Mucosa of rectum (tissue), 2 donors: ENCODE measurements at regions not wholly inside any gene's neighbourhood (a gene's known extent, or its start where the extent isn't known, plus 50 kb on each side); places are given as distances from the start of the nearest gene placed in this dataset.
"Not testable (repeated sequence)": the region's sequence is repeated elsewhere in the genome, so short reads cannot be mapped to it uniquely, and the experiment has no call there.

ENCODE experiments used
- H3K27ac ChIP-seq, 2 donors: one replicate each; pipeline ENCODE4 v1.7.0; 2013; ENCODE audit warnings: inconsistent platforms in 2 of 2, low read depth in 2 of 2, low read length in 2 of 2
- H3K27me3 ChIP-seq, 2 donors: one replicate each; pipeline ENCODE4 v1.7.0; 2013; ENCODE audit warnings: low read length in 2 of 2; ENCODE audit not compliant: control insufficient read depth in 2 of 2, insufficient read depth in 2 of 2
- H3K36me3 ChIP-seq, 2 donors: one replicate each; pipeline ENCODE4 v1.7.0; 2013; ENCODE audit warnings: low read length in 2 of 2; ENCODE audit not compliant: control insufficient read depth in 2 of 2, insufficient read depth in 2 of 2
- H3K4me1 ChIP-seq, 2 donors: one replicate each; pipeline ENCODE4 v1.7.0; 2013; ENCODE audit warnings: low read length in 2 of 2, mild to moderate bottlenecking in 1 of 2; ENCODE audit not compliant: control insufficient read depth in 2 of 2, insufficient read depth in 2 of 2
- H3K4me3 ChIP-seq, 2 donors: one replicate each; pipeline ENCODE4 v1.7.0; 2013; ENCODE audit warnings: low read length in 2 of 2
- H3K9ac ChIP-seq, 2 donors: one replicate each; pipeline ENCODE4 v1.7.0; 2013; ENCODE audit warnings: low read length in 2 of 2, low read depth in 1 of 2, mild to moderate bottlenecking in 1 of 2
- H3K9me3 ChIP-seq, 2 donors: one replicate each; pipeline ENCODE4 v1.7.0; 2013; ENCODE audit warnings: low read length in 2 of 2; ENCODE audit not compliant: control insufficient read depth in 2 of 2
- donor health status: healthy.
- donor health status: Normal muscosa, but diverticular disease.

- no peaks in the 10 kb centered on the region for H3K4me1 ChIP-seq
Measured at GRCh38 chr1:66452982-66453381, 81.0 kb upstream of the SGIP1 start.

DNA sequence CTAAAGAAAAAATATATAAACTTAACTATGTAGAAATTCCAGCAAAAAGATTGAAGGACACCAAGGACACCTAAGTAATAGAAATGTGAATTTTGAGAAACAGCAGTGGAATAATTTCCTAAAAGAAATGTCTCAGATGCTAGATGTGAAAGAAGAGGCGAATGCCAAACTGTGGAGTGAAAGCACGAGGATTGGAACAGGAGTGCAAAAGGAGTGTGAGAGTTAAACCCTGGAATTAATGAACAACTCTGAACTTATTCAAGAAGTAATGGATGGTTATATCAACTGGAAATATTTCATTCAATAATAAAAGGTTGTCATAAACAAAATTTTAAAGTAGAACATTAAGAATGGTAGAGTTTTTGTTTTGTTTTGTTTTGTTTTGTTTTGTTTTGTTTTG lies 78.5 kb upstream of the SGIP1 start:
- Histone ChIP-seq H3K36me3 (no peaks in the 10 kb centered on the region), H3K9ac (no peak overlapping the region), H3K4me3 (no peak overlapping the region), H3K9me3 (peaks cover 0 to 2% of the 10 kb centered on the region in 2 donors), H3K4me1 (no peaks in the 10 kb centered on the region), H3K27me3 (no peaks in the 10 kb centered on the region), H3K27ac (no peak overlapping the region)

More at GRCh38 chr1:66452982-66453381, 81.0 kb upstream of the SGIP1 start:
- no peak overlapping the region for H3K4me3 ChIP-seq
- H3K27ac ChIP-seq = no peak overlapping the region
- H3K9ac ChIP-seq = no peak overlapping the region
- H3K9me3 ChIP-seq = no peaks in the 10 kb centered on the region
- no peaks in the 10 kb centered on the region for H3K27me3 ChIP-seq
- H3K36me3 ChIP-seq = no peaks in the 10 kb centered on the region

DNA sequence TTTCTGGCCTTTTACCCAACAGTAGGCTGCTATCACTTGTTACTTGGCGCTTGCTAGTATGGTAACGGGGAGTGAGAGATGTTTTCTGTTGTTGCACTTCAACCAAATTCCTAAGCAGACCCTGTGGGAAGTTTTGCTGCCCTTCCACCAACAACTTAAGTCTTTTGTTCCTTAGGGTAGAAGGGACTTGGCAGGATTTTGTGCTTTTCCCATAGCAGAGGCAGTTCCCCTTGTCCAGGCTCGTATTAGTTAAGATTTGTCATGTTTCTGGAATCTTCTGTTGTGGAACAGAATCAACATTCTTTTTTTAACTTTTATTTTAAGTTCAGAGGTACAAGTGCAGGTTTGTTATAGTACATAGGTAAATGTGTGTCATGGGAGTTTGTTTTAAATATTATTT lies 73.2 kb upstream of the SGIP1 start:
- no peak overlapping the region for H3K9ac ChIP-seq
- peaks cover 0 to 4% of the 10 kb centered on the region in 2 donors for H3K9me3 ChIP-seq
- H3K4me1 ChIP-seq = no peaks in the 10 kb centered on the region
- H3K36me3 ChIP-seq = no peaks in the 10 kb centered on the region
- no peak overlapping the region for H3K27ac ChIP-seq
- no peaks in the 10 kb centered on the region for H3K27me3 ChIP-seq
- H3K4me3 ChIP-seq = no peak overlapping the region

DNA sequence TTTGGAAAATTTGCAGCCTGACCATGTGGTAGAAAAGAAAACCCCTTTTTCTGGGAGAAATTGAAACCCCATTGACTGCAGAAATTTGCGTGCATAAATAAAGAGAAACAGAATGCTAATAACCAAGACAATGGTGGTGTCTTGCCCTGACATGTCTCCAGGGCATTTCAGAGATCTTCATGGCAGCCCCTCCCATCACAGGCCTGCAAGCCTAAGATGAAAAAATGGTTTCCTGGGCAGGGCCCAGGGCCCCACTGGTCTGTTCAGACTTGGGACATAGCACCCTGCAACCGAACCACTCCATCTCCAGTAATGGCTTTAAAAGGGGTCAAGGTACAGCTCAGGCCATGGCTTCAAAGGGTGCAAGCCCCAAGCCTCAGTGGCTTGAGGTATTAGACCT lies 71.6 kb upstream of the SGIP1 start:
- peaks cover 0 to 2% of the 10 kb centered on the region in 2 donors for H3K27me3 ChIP-seq

GRCh38 chr1:66464351-66464750 lies 69.6 kb upstream of the SGIP1 start:
- no peaks in the 10 kb centered on the region for H3K36me3 ChIP-seq
- no peak overlapping the region for H3K4me3 ChIP-seq
- H3K27me3 ChIP-seq = peaks cover 0 to 2% of the 10 kb centered on the region in 2 donors
- no peak overlapping the region for H3K27ac ChIP-seq
- H3K9ac ChIP-seq = no peak overlapping the region
- H3K9me3 ChIP-seq = peaks cover 0 to 4% of the 10 kb centered on the region in 2 donors
- H3K4me1 ChIP-seq = no peaks in the 10 kb centered on the region

More for the DNA sequence above, 71.6 kb upstream of the SGIP1 start:
- no peaks in the 10 kb centered on the region for H3K4me1 ChIP-seq
- H3K4me3 ChIP-seq = no peak overlapping the region
- H3K9me3 ChIP-seq = peaks cover 0 to 4% of the 10 kb centered on the region in 2 donors
- H3K9ac ChIP-seq = no peak overlapping the region
- H3K27ac ChIP-seq = no peak overlapping the region
- no peaks in the 10 kb centered on the region for H3K36me3 ChIP-seq

GRCh38 chr1:66464802-66465201 lies 69.2 kb upstream of the SGIP1 start:
- H3K4me1 ChIP-seq = no peaks in the 10 kb centered on the region
- H3K4me3 ChIP-seq = no peak overlapping the region
- no peaks in the 10 kb centered on the region for H3K36me3 ChIP-seq
- peaks cover 0 to 4% of the 10 kb centered on the region in 2 donors for H3K9me3 ChIP-seq
- H3K9ac ChIP-seq = no peak overlapping the region
- H3K27me3 ChIP-seq = peaks cover 0 to 2% of the 10 kb centered on the region in 2 donors
- H3K27ac ChIP-seq = no peak overlapping the region

GRCh38 chr1:66466695-66467094 lies 67.3 kb upstream of the SGIP1 start:
- not testable (repeated sequence) for H3K27me3 ChIP-seq, H3K9ac ChIP-seq, H3K27ac ChIP-seq, H3K36me3 ChIP-seq, H3K4me3 ChIP-seq, H3K9me3 ChIP-seq, H3K4me1 ChIP-seq

- Histone ChIP-seq H3K9me3 (no peaks in the 10 kb centered on the region), H3K4me1 (no peaks in the 10 kb centered on the region), H3K27ac (no peak overlapping the region), H3K27me3 (peaks cover 0 to 2% of the 10 kb centered on the region in 2 donors), H3K4me3 (no peak overlapping the region), H3K9ac (no peak overlapping the region), H3K36me3 (no peaks in the 10 kb centered on the region)
Measured at GRCh38 chr1:66468722-66469121, 65.2 kb upstream of the SGIP1 start.

DNA sequence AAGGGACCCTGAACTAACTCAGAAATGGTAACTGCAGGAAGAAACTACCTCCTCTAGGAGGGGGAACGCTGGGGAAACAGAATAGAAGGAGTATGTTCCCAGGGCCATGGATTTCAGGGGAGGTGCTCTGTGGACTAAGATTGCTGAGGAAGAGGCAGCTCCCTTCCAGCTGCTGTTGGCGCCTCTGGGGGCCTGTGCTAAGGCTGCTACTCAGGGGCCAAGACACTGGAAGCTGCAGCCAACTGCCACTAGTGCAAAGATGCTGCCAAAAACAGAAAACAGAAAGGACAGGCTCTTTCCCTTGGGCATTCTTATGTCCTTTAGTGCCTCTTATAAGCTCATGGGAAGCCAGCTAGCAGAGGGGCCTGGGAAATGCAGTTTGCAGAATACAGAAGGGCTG lies 58.0 kb upstream of the SGIP1 start:
- no peak overlapping the region for H3K27ac ChIP-seq

GRCh38 chr1:66476774-66477173 lies 57.2 kb upstream of the SGIP1 start:
- Histone ChIP-seq H3K9ac (no peak overlapping the region), H3K4me3 (no peak overlapping the region), H3K4me1 (no peaks in the 10 kb centered on the region), H3K36me3 (no peaks in the 10 kb centered on the region), H3K9me3 (no peaks in the 10 kb centered on the region), H3K27ac (no peak overlapping the region), H3K27me3 (no peaks in the 10 kb centered on the region)

More for the DNA sequence above, 58.0 kb upstream of the SGIP1 start:
- Histone ChIP-seq H3K4me1 (no peaks in the 10 kb centered on the region), H3K4me3 (no peak overlapping the region), H3K27me3 (no peaks in the 10 kb centered on the region), H3K9ac (no peak overlapping the region), H3K36me3 (no peaks in the 10 kb centered on the region), H3K9me3 (no peaks in the 10 kb centered on the region)

DNA sequence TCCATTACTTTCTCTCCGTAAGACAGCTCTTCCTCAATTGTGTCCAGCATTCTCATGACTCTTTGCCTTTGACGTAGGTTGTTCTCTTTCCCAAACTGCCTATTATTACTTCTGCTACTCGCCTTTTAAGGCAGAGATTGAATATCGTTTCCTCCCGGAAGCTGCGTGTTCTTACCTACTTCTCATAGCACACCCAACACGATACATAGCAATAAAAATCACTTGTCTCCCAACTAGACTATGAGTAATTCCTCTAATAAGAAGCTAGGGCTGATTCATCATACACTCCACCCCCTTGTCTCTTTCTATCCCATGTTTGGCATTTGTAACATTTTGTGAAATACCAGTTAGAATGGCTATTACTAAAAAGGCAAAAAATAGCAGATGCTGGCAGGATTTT lies 55.8 kb upstream of the SGIP1 start:
- Histone ChIP-seq H3K9me3 (no peaks in the 10 kb centered on the region), H3K36me3 (no peaks in the 10 kb centered on the region), H3K4me3 (no peak overlapping the region), H3K27me3 (no peaks in the 10 kb centered on the region), H3K4me1 (no peaks in the 10 kb centered on the region), H3K9ac (no peak overlapping the region), H3K27ac (no peak overlapping the region)
